Lower leg skin (tissue), 4 donors: ENCODE measurements at regions not wholly inside any gene's neighbourhood (a gene's known extent, or its start where the extent isn't known, plus 50 kb on each side); places are given as distances from the start of the nearest gene placed in this dataset.

Source experiments
- DNase-seq, 2 donors: peaks; one replicate each; pipeline ENCODE4 v3.0.0-alpha.2; 2019; ENCODE audit warnings: low spot score in 2 of 2
- H3K4me3 ChIP-seq: fragments of 200-600 bp; sonication (generic); 2 replicates; pipeline ENCODE4 v1.5.1; 2017; ENCODE audit warnings: mild to moderate bottlenecking, low read depth; ENCODE audit not compliant: poor library complexity, severe bottlenecking
- CTCF ChIP-seq, 3 donors: fragments of 450-650 bp; IDR thresholded peaks; one replicate each; pipeline ENCODE4 v1.5.1; 2016; ENCODE audit warnings: antibody characterized with exemption in 3 of 3, mild to moderate bottlenecking in 3 of 3, moderate library complexity in 2 of 3
- POLR2A ChIP-seq, 2 donors: fragments of 450-650 bp; IDR thresholded peaks; one replicate each; pipeline ENCODE4 v1.6.1; 2016 to 2017; ENCODE audit warnings: antibody characterized with exemption in 2 of 2, mild to moderate bottlenecking in 1 of 2, moderate library complexity in 1 of 2
- WGBS, 2 donors: methylation state at CpG; one replicate each; pipeline ENCODE4 v1.1.5; 2018; 5-methylcytosine and 5-hydroxymethylcytosine counted together
- intact Hi-C: fragments of 100-400 bp; cut with DNase I; formaldehyde crosslinking; loops from one replicate; pipeline ENCODE4 v1.15.0; 2023; ENCODE audit warnings: low total_unique reads

GRCh38 chr17:11130367-11130766 is 110.6 kb upstream of the SHISA6 start:
- no peak overlapping the region for H3K4me3 ChIP-seq
- TF ChIP-seq CTCF (IDR thresholded peaks at IDR 0.05) (no peak), POLR2A (IDR thresholded peaks at IDR 0.05) (no peak)
- WGBS, 2 donors = 62 to 65% methylated on average over 4 of the region's 4 CpGs
- no peak for DNase-seq
- intact Hi-C loops = no loop called here

GRCh38 chr17:11122908-11123307 is 118.1 kb upstream of the SHISA6 start:
- WGBS, 2 donors = 18 to 41% methylated on average over 5 of the region's 5 CpGs
- TF ChIP-seq CTCF (IDR thresholded peaks at IDR 0.05) (no peak), POLR2A (IDR thresholded peaks at IDR 0.05) (no peak)
- DNase-seq = peak in 1 of 2 donors; percentile 19
- intact Hi-C loops = no loop called here
- H3K4me3 ChIP-seq = no peak overlapping the region

- H3K4me3 ChIP-seq = no peak overlapping the region
- intact Hi-C loops = no loop called here
These were observed 119.5 kb upstream of the SHISA6 start for GRCh38 chr17:11121341-11121985.

GRCh38 chr17:11109106-11109505 is 131.9 kb upstream of the SHISA6 start:
- no peak overlapping the region for H3K4me3 ChIP-seq
- intact Hi-C loops = no loop called here
- 63 to 70% methylated on average over 4 of the region's 4 CpGs for WGBS, 2 donors
- DNase-seq = no peak
- no peak for TF ChIP-seq CTCF (IDR thresholded peaks at IDR 0.05)
- no peak for TF ChIP-seq POLR2A (IDR thresholded peaks at IDR 0.05)

More at GRCh38 chr17:11121341-11121985, 119.5 kb upstream of the SHISA6 start:
- DNase-seq = no peak
- 43 to 47% methylated on average over 10 of the region's 10 CpGs for WGBS, 2 donors
- TF ChIP-seq CTCF (IDR thresholded peaks at IDR 0.05) (no peak), POLR2A (IDR thresholded peaks at IDR 0.05) (no peak)

GRCh38 chr17:11105141-11105540 is 135.9 kb upstream of the SHISA6 start:
- TF ChIP-seq CTCF (IDR thresholded peaks at IDR 0.05) (no peak), POLR2A (IDR thresholded peaks at IDR 0.05) (no peak)
- no peak for DNase-seq
- intact Hi-C loops = no loop called here
- no peak overlapping the region for H3K4me3 ChIP-seq

GRCh38 chr17:11097121-11097520 is 143.9 kb upstream of the SHISA6 start:
- no peak overlapping the region for H3K4me3 ChIP-seq
- no peak for TF ChIP-seq CTCF (IDR thresholded peaks at IDR 0.05)
- no peak for TF ChIP-seq POLR2A (IDR thresholded peaks at IDR 0.05)
- no peak for DNase-seq
- intact Hi-C loops = no loop called here
- WGBS, 2 donors = 85 to 94% methylated on average over 3 of the region's 3 CpGs
